Nephron (organoid): ENCODE measurements at regions not wholly inside any gene's neighbourhood (a gene's known extent, or its start where the extent isn't known, plus 50 kb on each side); places are given as distances from the start of the nearest gene placed in this dataset.

Experiments used
- H3K27ac Mint-ChIP-seq, 3 experiments: 2 replicates each; pipeline ENCODE4 v1.8.0; 2020; ENCODE audit warnings: mixed read lengths in 3 of 3, mild to moderate bottlenecking in 2 of 3, moderate library complexity in 1 of 3
- H3K27me3 Mint-ChIP-seq: 2 replicates; pipeline ENCODE4 v1.8.0; 2021; ENCODE audit warnings: low read depth, mild to moderate bottlenecking, moderate library complexity, mixed read lengths
- H3K36me3 Mint-ChIP-seq: 2 replicates; pipeline ENCODE4 v1.8.0; 2020; ENCODE audit warnings: low read depth, mixed read lengths
- H3K4me1 Mint-ChIP-seq: 2 replicates; pipeline ENCODE4 v1.8.0; 2020; ENCODE audit warnings: mixed read lengths
- H3K4me3 Mint-ChIP-seq, 3 experiments: 2 replicates each; pipeline ENCODE4 v1.8.0; 2020; ENCODE audit warnings: mild to moderate bottlenecking in 3 of 3, mixed read lengths in 3 of 3, moderate library complexity in 2 of 3
- H3K9me3 Mint-ChIP-seq: 2 replicates; pipeline ENCODE4 v1.8.0; 2020; ENCODE audit warnings: mixed read lengths
- CTCF ChIP-seq, 3 experiments: fragments of 200-600 bp; sonication (generic); IDR thresholded peaks; one replicate each; pipeline ENCODE4 v1.5.0; 2021; ENCODE audit warnings: antibody characterized with exemption in 3 of 3; ENCODE audit not compliant: unreplicated experiment in 3 of 3

GRCh38 chr4:15215109-15215508 is 212.7 kb upstream of the C1QTNF7 start:
- TF ChIP-seq CTCF (IDR thresholded peaks at IDR 0.05; ENCODE audit: unreplicated experiment in 3 of 3), result no peak
- no peaks in the 10 kb centered on the region for H3K4me1 Mint-ChIP-seq
- H3K36me3 Mint-ChIP-seq, result no peaks in the 10 kb centered on the region
- H3K9me3 Mint-ChIP-seq, result no peaks in the 10 kb centered on the region
- no peak overlapping the region for H3K27ac Mint-ChIP-seq
- no peak overlapping the region for H3K4me3 Mint-ChIP-seq
- peaks cover 7% of the 10 kb centered on the region for H3K27me3 Mint-ChIP-seq

GRCh38 chr4:15226203-15226602 is 201.6 kb upstream of the C1QTNF7 start:
- no peak for TF ChIP-seq CTCF (IDR thresholded peaks at IDR 0.05; ENCODE audit: unreplicated experiment in 3 of 3)
- H3K36me3 Mint-ChIP-seq, result no peaks in the 10 kb centered on the region
- H3K4me3 Mint-ChIP-seq, result no peak overlapping the region
- no peaks in the 10 kb centered on the region for H3K27me3 Mint-ChIP-seq
- no peaks in the 10 kb centered on the region for H3K9me3 Mint-ChIP-seq
- no peak overlapping the region for H3K27ac Mint-ChIP-seq
- H3K4me1 Mint-ChIP-seq, result peaks cover 11% of the 10 kb centered on the region

DNA sequence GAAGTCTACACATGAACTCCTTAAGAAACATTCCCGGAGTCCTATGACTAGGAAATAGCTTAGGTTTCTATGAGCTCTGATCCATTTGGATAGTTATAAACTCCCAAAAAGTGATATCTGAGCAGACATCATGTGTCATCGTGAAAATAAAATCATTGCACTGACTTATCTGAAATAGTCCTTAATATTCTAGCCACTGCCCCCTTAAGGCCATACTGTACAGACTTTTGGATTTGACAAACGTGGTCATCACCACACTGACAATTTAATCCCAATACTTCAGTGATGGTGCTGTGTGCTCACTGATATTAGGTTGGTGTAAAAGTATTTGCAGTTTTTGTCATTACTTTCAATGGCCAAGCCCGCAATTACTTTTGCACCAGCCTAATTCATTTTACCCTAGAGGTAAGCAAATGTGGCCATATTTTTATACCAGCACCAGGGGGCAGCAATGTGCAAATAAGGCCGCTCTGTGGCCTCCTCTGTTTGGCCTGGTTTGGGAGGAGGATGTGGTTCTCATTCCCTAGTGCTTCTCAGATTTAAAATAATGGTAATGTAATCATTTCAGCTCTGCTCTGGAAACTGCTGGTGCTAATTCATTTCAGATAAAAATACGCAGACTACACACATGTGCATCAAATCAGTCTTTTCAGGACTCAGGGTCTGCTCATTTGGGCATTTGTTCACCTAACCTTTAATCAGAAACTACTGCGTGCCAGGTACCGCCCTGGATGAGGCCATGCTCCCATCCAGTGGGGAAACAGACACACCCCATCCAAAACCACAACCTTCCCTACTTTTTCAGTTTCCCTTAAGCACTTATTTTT is 196.4 kb upstream of the C1QTNF7 start:
- Mint-ChIP-seq H3K9me3 (no peaks in the 10 kb centered on the region), H3K27me3 (no peaks in the 10 kb centered on the region), H3K27ac (peak overlapping the region in 2 of 3 experiments; percentile 46 to 63), H3K36me3 (no peaks in the 10 kb centered on the region), H3K4me1 (peaks cover 49% of the 10 kb centered on the region), H3K4me3 (no peak overlapping the region)
- peak; percentile 48 to 83 (median 69) for TF ChIP-seq CTCF (IDR thresholded peaks at IDR 0.05; ENCODE audit: unreplicated experiment in 3 of 3)

DNA sequence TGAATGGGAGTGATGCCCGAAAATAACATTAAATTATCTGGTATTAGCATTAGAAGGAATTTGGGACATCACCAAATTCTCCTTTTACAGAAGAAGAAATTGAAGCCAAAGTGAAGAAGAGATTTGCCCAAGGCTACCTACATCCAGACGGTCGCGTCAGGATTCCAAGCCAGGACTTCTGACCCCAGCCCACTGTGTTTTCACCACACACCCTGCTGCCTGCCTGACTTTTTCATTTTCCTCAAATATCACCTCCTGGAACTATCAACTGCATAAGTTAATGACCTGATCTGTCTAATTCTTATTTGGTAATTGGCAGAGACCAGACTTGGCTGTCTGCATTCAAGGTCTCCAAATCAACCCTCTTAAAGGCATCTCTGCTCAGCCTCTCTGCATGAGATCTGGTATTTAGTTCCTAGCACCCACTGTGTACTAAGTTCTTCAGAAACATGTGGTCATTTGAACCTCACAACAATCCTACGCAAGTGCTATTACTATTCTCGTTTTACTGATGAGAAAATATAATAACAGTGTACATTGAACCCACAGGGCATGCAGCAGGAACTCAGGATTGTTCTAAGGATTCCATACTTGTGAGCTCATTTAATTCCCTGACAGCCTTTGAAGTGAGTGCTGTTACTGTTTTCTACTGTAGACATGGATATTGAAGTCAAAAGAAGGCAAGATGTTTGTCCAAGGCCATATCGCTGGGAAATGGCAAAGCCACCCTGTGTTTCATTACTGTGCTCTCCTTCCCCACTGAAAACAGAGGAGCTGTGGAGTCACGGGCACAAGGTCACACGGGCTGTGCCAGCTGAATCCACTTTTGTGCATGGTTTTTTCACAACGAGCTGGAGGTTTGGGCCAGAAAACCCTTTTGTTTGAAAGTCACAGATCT is 195.2 kb upstream of the C1QTNF7 start:
- H3K4me3 Mint-ChIP-seq, result no peak overlapping the region
- no peaks in the 10 kb centered on the region for H3K9me3 Mint-ChIP-seq
- no peak for TF ChIP-seq CTCF (IDR thresholded peaks at IDR 0.05; ENCODE audit: unreplicated experiment in 3 of 3)
- peak overlapping the region; percentile 47 to 63 (median 53) for H3K27ac Mint-ChIP-seq
- no peaks in the 10 kb centered on the region for H3K36me3 Mint-ChIP-seq
- H3K4me1 Mint-ChIP-seq, result peaks cover 41% of the 10 kb centered on the region
- no peaks in the 10 kb centered on the region for H3K27me3 Mint-ChIP-seq

DNA sequence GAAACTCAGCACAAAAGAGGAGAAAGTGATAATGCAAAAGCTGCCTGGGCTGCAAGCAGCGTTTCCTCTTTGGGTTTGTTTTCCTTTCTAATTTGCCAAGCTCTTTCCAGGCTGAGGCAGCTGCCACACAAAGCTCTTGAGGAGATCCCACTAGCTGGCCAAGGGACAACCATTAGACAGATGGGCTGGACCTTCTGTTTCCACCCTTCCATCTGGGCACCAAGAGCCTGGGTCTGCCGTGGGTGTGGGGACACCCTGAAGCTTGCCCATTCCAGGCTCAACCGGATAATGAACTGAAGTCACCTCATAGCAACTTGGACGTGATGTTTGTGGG is 194.6 kb upstream of the C1QTNF7 start:
- peaks cover under 1% of the 10 kb centered on the region for H3K27me3 Mint-ChIP-seq
- no peaks in the 10 kb centered on the region for H3K36me3 Mint-ChIP-seq
- no peak overlapping the region for H3K4me3 Mint-ChIP-seq
- no peaks in the 10 kb centered on the region for H3K9me3 Mint-ChIP-seq
- H3K27ac Mint-ChIP-seq, result peak overlapping the region in 1 of 3 experiments; percentile 63
- H3K4me1 Mint-ChIP-seq, result peaks cover 41% of the 10 kb centered on the region
- TF ChIP-seq CTCF (IDR thresholded peaks at IDR 0.05; ENCODE audit: unreplicated experiment in 3 of 3), result no peak
